Glutamatergic neuron (in vitro differentiated cells): ENCODE measurements at regions not wholly inside any gene's neighbourhood (a gene's known extent, or its start where the extent isn't known, plus 50 kb on each side); places are given as distances from the start of the nearest gene placed in this dataset.

Experiments used
- DNase-seq: peaks from one replicate; pipeline ENCODE4 v3.0.0; 2022
- H3K27ac Mint-ChIP-seq: one replicate; pipeline ENCODE4 v1.8.0; 2020; ENCODE audit warnings: mild to moderate bottlenecking, mixed read lengths, inconsistent platforms; ENCODE audit not compliant: unreplicated experiment
- H3K27me3 Mint-ChIP-seq: one replicate; pipeline ENCODE4 v1.8.0; 2020; ENCODE audit warnings: mild to moderate bottlenecking, moderate library complexity, mixed read lengths, inconsistent platforms; ENCODE audit not compliant: unreplicated experiment
- H3K36me3 Mint-ChIP-seq: one replicate; pipeline ENCODE4 v1.8.0; 2020; ENCODE audit warnings: mild to moderate bottlenecking, mixed read lengths, inconsistent platforms; ENCODE audit not compliant: unreplicated experiment
- H3K4me1 Mint-ChIP-seq: one replicate; pipeline ENCODE4 v1.8.0; 2020; ENCODE audit warnings: mild to moderate bottlenecking, low read depth, mixed read lengths, inconsistent platforms; ENCODE audit not compliant: unreplicated experiment
- H3K4me3 Mint-ChIP-seq: one replicate; pipeline ENCODE4 v1.8.0; 2020; ENCODE audit warnings: mild to moderate bottlenecking, mixed read lengths, inconsistent platforms; ENCODE audit not compliant: unreplicated experiment
- H3K9me3 Mint-ChIP-seq: one replicate; pipeline ENCODE4 v1.8.0; 2020; ENCODE audit warnings: mild to moderate bottlenecking, moderate library complexity, mixed read lengths, inconsistent platforms; ENCODE audit not compliant: unreplicated experiment
- CTCF ChIP-seq: fragments of 200-600 bp; sonication (generic); IDR thresholded peaks from one replicate; pipeline ENCODE4 v1.5.0; 2021; ENCODE audit not compliant: partially characterized antibody, unreplicated experiment

- no peaks in the 10 kb centered on the region for H3K27me3 Mint-ChIP-seq
- no peak for DNase-seq
- no peak overlapping the region for H3K27ac Mint-ChIP-seq
- no peaks in the 10 kb centered on the region for H3K36me3 Mint-ChIP-seq
- no peak for TF ChIP-seq CTCF
- H3K4me1 Mint-ChIP-seq = no peaks in the 10 kb centered on the region
- H3K9me3 Mint-ChIP-seq = no peaks in the 10 kb centered on the region
- H3K4me3 Mint-ChIP-seq = no peak overlapping the region
Observed at GRCh38 chr13:62583466-62583865, 1167.8 kb upstream of the PCDH20 start.

GRCh38 chr13:62578402-62578801 is 1162.8 kb upstream of the PCDH20 start:
- no peak overlapping the region for H3K4me3 Mint-ChIP-seq
- no peaks in the 10 kb centered on the region for H3K27me3 Mint-ChIP-seq
- DNase-seq = no peak

GRCh38 chr13:62564770-62565169 is 1149.1 kb upstream of the PCDH20 start:
- Mint-ChIP-seq H3K36me3 (no peaks in the 10 kb centered on the region), H3K27ac (no peak overlapping the region), H3K9me3 (no peaks in the 10 kb centered on the region), H3K4me1 (no peaks in the 10 kb centered on the region), H3K27me3 (no peaks in the 10 kb centered on the region), H3K4me3 (no peak overlapping the region)
- no peak for DNase-seq
- TF ChIP-seq CTCF = no peak

More at GRCh38 chr13:62578402-62578801, 1162.8 kb upstream of the PCDH20 start:
- no peaks in the 10 kb centered on the region for H3K4me1 Mint-ChIP-seq
- no peaks in the 10 kb centered on the region for H3K9me3 Mint-ChIP-seq
- H3K36me3 Mint-ChIP-seq = no peaks in the 10 kb centered on the region
- TF ChIP-seq CTCF = no peak
- H3K27ac Mint-ChIP-seq = no peak overlapping the region

GRCh38 chr13:62563251-62563650 is 1147.6 kb upstream of the PCDH20 start:
- Mint-ChIP-seq H3K27me3 (no peaks in the 10 kb centered on the region), H3K36me3 (no peaks in the 10 kb centered on the region), H3K27ac (no peak overlapping the region), H3K9me3 (no peaks in the 10 kb centered on the region), H3K4me3 (no peak overlapping the region), H3K4me1 (no peaks in the 10 kb centered on the region)
- TF ChIP-seq CTCF = no peak
- no peak for DNase-seq

GRCh38 chr13:62556978-62557377 is 1141.3 kb upstream of the PCDH20 start:
- Mint-ChIP-seq H3K4me3 (no peak overlapping the region), H3K27me3 (no peaks in the 10 kb centered on the region), H3K4me1 (no peaks in the 10 kb centered on the region), H3K36me3 (no peaks in the 10 kb centered on the region), H3K27ac (no peak overlapping the region), H3K9me3 (peaks cover 1% of the 10 kb centered on the region)
- no peak for DNase-seq
- TF ChIP-seq CTCF = no peak
